ENCODE measurements at regions not wholly inside any gene's neighbourhood (a gene's known extent, or its start where the extent isn't known, plus 50 kb on each side); places are given as distances from the start of the nearest gene placed in this dataset.

- no peak overlapping the region for H3K4me2 ChIP-seq (ENCODE audit: low read depth, low read length)
- DNase-seq = no peak
Observed at GRCh38 chr18:2390158-2390557, 181.1 kb downstream of the METTL4 start.

GRCh38 chr18:2391470-2391869 lies 179.8 kb downstream of the METTL4 start:
- H4K20me1 ChIP-seq (ENCODE audit: insufficient read depth, low read length) = no peaks in the 10 kb centered on the region
- DNase-seq = no peak
- no peak overlapping the region for H3K27ac ChIP-seq (ENCODE audit: low read length)
- H3K36me3 ChIP-seq (replicated peaks; ENCODE audit: insufficient read depth, low read length) = no peaks in the 10 kb centered on the region
- no peaks in the 10 kb centered on the region for H3K4me1 ChIP-seq (ENCODE audit: low read length)
- TF ChIP-seq EZH2phosphoT487 (IDR thresholded peaks at IDR 0.05; ENCODE audit: low read length) = no peak
- TF ChIP-seq EZH2 (optimal IDR thresholded peaks at IDR 0.05; ENCODE audit: low read depth, low read length) = no peak
- no peak for TF ChIP-seq CTCF (IDR thresholded peaks at IDR 0.05; ENCODE audit: low read length)
- H3K9ac ChIP-seq (ENCODE audit: low read length) = no peak overlapping the region
- H3K27me3 ChIP-seq (replicated peaks; ENCODE audit: insufficient read depth, low read length) = no peaks in the 10 kb centered on the region
- no peaks in the 10 kb centered on the region for H3K79me2 ChIP-seq (ENCODE audit: low read length)
- H3K4me3 ChIP-seq (ENCODE audit: low read length) = no peak overlapping the region
- no peak overlapping the region for H3K4me2 ChIP-seq (ENCODE audit: low read depth, low read length)
- H3K9me2 ChIP-seq (replicated peaks; ENCODE audit: insufficient read depth, low read length) = no peaks in the 10 kb centered on the region
- no peaks in the 10 kb centered on the region for H3F3A ChIP-seq (ENCODE audit: insufficient read depth, low read length)
- no peaks in the 10 kb centered on the region; the same call in 1 of the 2 replicates for H3K9me3 ChIP-seq (replicated peaks; ENCODE audit: insufficient read depth, low read length)
- no peak overlapping the region for H2AFZ ChIP-seq (ENCODE audit: low read length)

More at GRCh38 chr18:2390158-2390557, 181.1 kb downstream of the METTL4 start:
- no peak overlapping the region for H3K9ac ChIP-seq (ENCODE audit: low read length)
- no peaks in the 10 kb centered on the region for H3K36me3 ChIP-seq (replicated peaks; ENCODE audit: insufficient read depth, low read length)
- no peaks in the 10 kb centered on the region for H3K4me1 ChIP-seq (ENCODE audit: low read length)
- no peaks in the 10 kb centered on the region for H3K79me2 ChIP-seq (ENCODE audit: low read length)
- no peaks in the 10 kb centered on the region for H3K27me3 ChIP-seq (replicated peaks; ENCODE audit: insufficient read depth, low read length)
- no peak overlapping the region for H3K4me3 ChIP-seq (ENCODE audit: low read length)
- no peaks in the 10 kb centered on the region for H3K9me2 ChIP-seq (replicated peaks; ENCODE audit: insufficient read depth, low read length)
- TF ChIP-seq CTCF (IDR thresholded peaks at IDR 0.05; ENCODE audit: low read length) (no peak), EZH2phosphoT487 (IDR thresholded peaks at IDR 0.05; ENCODE audit: low read length) (no peak), EZH2 (optimal IDR thresholded peaks at IDR 0.05; ENCODE audit: low read depth, low read length) (no peak)
- H3K9me3 ChIP-seq (replicated peaks; ENCODE audit: insufficient read depth, low read length) = no peaks in the 10 kb centered on the region; the same call in 1 of the 2 replicates
- no peaks in the 10 kb centered on the region for H4K20me1 ChIP-seq (ENCODE audit: insufficient read depth, low read length)
- no peak overlapping the region for H2AFZ ChIP-seq (ENCODE audit: low read length)
- H3K27ac ChIP-seq (ENCODE audit: low read length) = no peak overlapping the region
- H3F3A ChIP-seq (ENCODE audit: insufficient read depth, low read length) = no peaks in the 10 kb centered on the region

- no peak for TF ChIP-seq EZH2 (optimal IDR thresholded peaks at IDR 0.05; ENCODE audit: low read depth, low read length)
- TF ChIP-seq EZH2phosphoT487 (IDR thresholded peaks at IDR 0.05; ENCODE audit: low read length) = no peak
- TF ChIP-seq CTCF (IDR thresholded peaks at IDR 0.05; ENCODE audit: low read length) = no peak
- Histone ChIP-seq H3F3A (ENCODE audit: insufficient read depth, low read length) (no peaks in the 10 kb centered on the region), H3K36me3 (replicated peaks; ENCODE audit: insufficient read depth, low read length) (no peaks in the 10 kb centered on the region), H3K4me2 (ENCODE audit: low read depth, low read length) (no peak overlapping the region), H3K9me3 (replicated peaks; ENCODE audit: insufficient read depth, low read length) (no peaks in the 10 kb centered on the region; the same call in 1 of the 2 replicates), H3K4me1 (ENCODE audit: low read length) (no peaks in the 10 kb centered on the region), H4K20me1 (ENCODE audit: insufficient read depth, low read length) (no peaks in the 10 kb centered on the region), H3K9me2 (replicated peaks; ENCODE audit: insufficient read depth, low read length) (no peaks in the 10 kb centered on the region), H3K27me3 (replicated peaks; ENCODE audit: insufficient read depth, low read length) (no peaks in the 10 kb centered on the region), H3K4me3 (ENCODE audit: low read length) (no peak overlapping the region), H3K27ac (ENCODE audit: low read length) (no peak overlapping the region), H3K9ac (ENCODE audit: low read length) (no peak overlapping the region), H2AFZ (ENCODE audit: low read length) (no peak overlapping the region), H3K79me2 (ENCODE audit: low read length) (no peaks in the 10 kb centered on the region)
- DNase-seq = no peak
Observed at GRCh38 chr18:2392446-2392845, 178.9 kb downstream of the METTL4 start.
